H9 (cell line): ENCODE measurements at regions not wholly inside any gene's neighbourhood (a gene's known extent, or its start where the extent isn't known, plus 50 kb on each side); places are given as distances from the start of the nearest gene placed in this dataset.

Experiments
- DNase-seq: peaks from one replicate; pipeline ENCODE4 v3.0.0-alpha.2; 2017
- H2AFZ ChIP-seq: one replicate; pipeline ENCODE4 v1.6.1; 2013; ENCODE audit warnings: mild to moderate bottlenecking, low read length, control low read depth, moderate library complexity
- H2AK5ac ChIP-seq: 2 replicates; pipeline ENCODE4 v1.6.1; 2013; ENCODE audit warnings: low read length, control low read depth, mixed read lengths; ENCODE audit not compliant: insufficient read length
- H2BK120ac ChIP-seq: one replicate; pipeline ENCODE4 v1.6.1; 2013; ENCODE audit warnings: low read depth, mild to moderate bottlenecking, low read length, control low read depth, inconsistent platforms; ENCODE audit not compliant: poor library complexity, severe bottlenecking
- H2BK12ac ChIP-seq: 2 replicates; pipeline ENCODE4 v1.6.1; 2013; ENCODE audit warnings: low read length, control low read depth, mixed read lengths, low read depth; ENCODE audit not compliant: insufficient read length
- H2BK15ac ChIP-seq: 2 replicates; pipeline ENCODE4 v1.6.1; 2013; ENCODE audit warnings: low read depth, low read length, control low read depth
- H2BK20ac ChIP-seq: one replicate; pipeline ENCODE4 v1.6.1; 2013; ENCODE audit warnings: low read depth, mild to moderate bottlenecking, low read length, control low read depth, inconsistent platforms; ENCODE audit not compliant: poor library complexity, severe bottlenecking
- H2BK5ac ChIP-seq: 2 replicates; pipeline ENCODE4 v1.6.1; 2013; ENCODE audit warnings: low read length, control low read depth, mixed read lengths; ENCODE audit not compliant: insufficient read length
- H3K14ac ChIP-seq: 2 replicates; pipeline ENCODE4 v1.6.1; 2013; ENCODE audit warnings: low read length, control low read depth; ENCODE audit not compliant: insufficient read depth
- H3K18ac ChIP-seq: 2 replicates; pipeline ENCODE4 v1.6.1; 2013; ENCODE audit warnings: low read depth, mild to moderate bottlenecking, mixed read lengths, low read length, control low read depth; ENCODE audit not compliant: insufficient read length
- H3K23ac ChIP-seq: 2 replicates; pipeline ENCODE4 v1.6.1; 2013; ENCODE audit warnings: low read length, control low read depth, mixed read lengths, low read depth; ENCODE audit not compliant: insufficient read length
- H3K23me2 ChIP-seq: 2 replicates; pipeline ENCODE4 v1.6.1; 2013; ENCODE audit warnings: low read depth, mild to moderate bottlenecking, mixed read lengths, low read length, control low read depth; ENCODE audit not compliant: insufficient read length, poor library complexity, severe bottlenecking
- H3K27ac ChIP-seq: 2 replicates; pipeline ENCODE4 v1.5.1; 2013; ENCODE audit warnings: low read length, control low read depth, mixed read lengths, low read depth; ENCODE audit not compliant: insufficient read length
- H3K27me3 ChIP-seq: 2 replicates; pipeline ENCODE4 v1.6.1; 2013; ENCODE audit warnings: low read length, control low read depth, inconsistent platforms; ENCODE audit not compliant: insufficient read depth
- H3K4ac ChIP-seq: 2 replicates; pipeline ENCODE4 v1.6.1; 2013; ENCODE audit warnings: low read depth, mild to moderate bottlenecking, control low read depth, inconsistent platforms, low read length, moderate library complexity
- H3K4me1 ChIP-seq: 2 replicates; pipeline ENCODE4 v1.6.1; 2013; ENCODE audit warnings: low read length, control low read depth, inconsistent platforms; ENCODE audit not compliant: insufficient read depth
- H3K4me2 ChIP-seq: 2 replicates; pipeline ENCODE4 v1.6.1; 2013; ENCODE audit warnings: low read length, control low read depth, mixed read lengths; ENCODE audit not compliant: insufficient read length, insufficient read depth
- H3K56ac ChIP-seq: 2 replicates; pipeline ENCODE4 v1.6.1; 2013; ENCODE audit warnings: low read depth, mild to moderate bottlenecking, mixed read lengths, low read length, control low read depth; ENCODE audit not compliant: insufficient read length
- H3K79me1 ChIP-seq: 2 replicates; pipeline ENCODE4 v1.6.1; 2013; ENCODE audit warnings: low read depth, mild to moderate bottlenecking, moderate library complexity, low read length, control low read depth, inconsistent platforms; ENCODE audit not compliant: insufficient read depth, poor library complexity, severe bottlenecking
- H3K79me2 ChIP-seq: 2 replicates; pipeline ENCODE4 v1.6.1; 2013; ENCODE audit warnings: low read length, control low read depth, inconsistent platforms; ENCODE audit not compliant: insufficient read depth
- H3K9ac ChIP-seq: 2 replicates; pipeline ENCODE4 v1.6.1; 2013; ENCODE audit warnings: low read length, control low read depth, mixed read lengths; ENCODE audit not compliant: insufficient read length; ENCODE audit errors: extremely low read depth
- H3K9me3 ChIP-seq: one replicate; pipeline ENCODE4 v1.6.1; 2013; ENCODE audit warnings: low read depth, low read length, inconsistent platforms; ENCODE audit not compliant: control insufficient read depth
- H3T11ph ChIP-seq: one replicate; pipeline ENCODE4 v1.6.1; 2013; ENCODE audit warnings: mild to moderate bottlenecking, low read length, control low read depth, inconsistent platforms
- H4K20me1 ChIP-seq: one replicate; pipeline ENCODE4 v1.6.1; 2013; ENCODE audit not compliant: control insufficient read depth, insufficient read length, insufficient read depth
- H4K5ac ChIP-seq: 2 replicates; pipeline ENCODE4 v1.6.1; 2013; ENCODE audit warnings: low read depth, mild to moderate bottlenecking, mixed read lengths, low read length, control low read depth; ENCODE audit not compliant: insufficient read length
- H4K8ac ChIP-seq: replicated peaks from 2 replicates; pipeline ENCODE4 v1.6.1; 2013; ENCODE audit warnings: low read length, control low read depth, mixed read lengths, low read depth; ENCODE audit not compliant: insufficient read length
- H4K91ac ChIP-seq: 2 replicates; pipeline ENCODE4 v1.6.1; 2013; ENCODE audit warnings: low read depth, mild to moderate bottlenecking, moderate library complexity, mixed read lengths, low read length, control low read depth; ENCODE audit not compliant: insufficient read length
- H3K27ac Mint-ChIP-seq, 3 experiments: 2 replicates in 2 of 3; 3 replicates in 1 of 3; pipeline ENCODE4 v1.8.0; 2020 to 2021; ENCODE audit warnings: mixed read lengths in 3 of 3, mild to moderate bottlenecking in 1 of 3, moderate library complexity in 1 of 3
- H3K27me3 Mint-ChIP-seq: 2 replicates; pipeline ENCODE4 v1.8.0; 2021; ENCODE audit warnings: low read depth, mild to moderate bottlenecking, moderate library complexity, mixed read lengths
- H3K36me3 Mint-ChIP-seq, 3 experiments: 2 replicates in 2 of 3; 3 replicates in 1 of 3; pipeline ENCODE4 v1.8.0; 2020 to 2021; ENCODE audit warnings: low read depth in 3 of 3, mixed read lengths in 3 of 3; ENCODE audit not compliant: insufficient read depth in 1 of 3
- H3K4me1 Mint-ChIP-seq, 2 experiments: 2 replicates each; pipeline ENCODE4 v1.8.0; 2020; ENCODE audit warnings: mixed read lengths in 2 of 2
- H3K4me3 Mint-ChIP-seq, 2 experiments: 2 replicates in 1 of 2; 3 replicates in 1 of 2; pipeline ENCODE4 v1.8.0; 2020 to 2021; ENCODE audit warnings: mild to moderate bottlenecking in 2 of 2, mixed read lengths in 2 of 2, moderate library complexity in 1 of 2
- H3K9me3 Mint-ChIP-seq, 2 experiments: 2 replicates in 1 of 2; 3 replicates in 1 of 2; pipeline ENCODE4 v1.8.0; 2020; ENCODE audit warnings: mild to moderate bottlenecking in 2 of 2, mixed read lengths in 2 of 2, moderate library complexity in 1 of 2
- WGBS: extraction: QIAGEN DNeasy Blood & Tissue Kit; methylation state at CpG from one replicate; pipeline ENCODE4 v1.1.7; 2013; ENCODE audit warnings: missing lambda C conversion rate, low lambda C conversion rate, mixed read lengths; ENCODE audit not compliant: insufficient read length; ENCODE audit errors: extremely low coverage; 5-methylcytosine and 5-hydroxymethylcytosine counted together
- TF ChIP-seq, protein P1 (sequence below): fragments of 200-600 bp; sonication (generic); conservative IDR thresholded peaks from 3 replicates; pipeline ENCODE4 v1.8.0; 2021; ENCODE audit warnings: antibody characterized with exemption, mild to moderate bottlenecking

- Histone ChIP-seq H4K5ac (no peak overlapping the region), H4K20me1 (no peaks in the 10 kb centered on the region), H3K4ac (no peak overlapping the region), H3K9ac (no peak overlapping the region), H4K91ac (no peak overlapping the region), H4K8ac (no peak overlapping the region), H2BK120ac (no peak overlapping the region), H2BK15ac (no peak overlapping the region), H3K4me2 (no peak overlapping the region), H3K4me1 (peaks cover 4% of the 10 kb centered on the region; the same call in 1 of the 2 replicates), H3K79me2 (no peaks in the 10 kb centered on the region), H3K56ac (no peak overlapping the region), H3K27ac (no peak overlapping the region), H3K79me1 (no peaks in the 10 kb centered on the region), H2AK5ac (no peak overlapping the region), H3K18ac (no peak overlapping the region), H3K23me2 (no peaks in the 10 kb centered on the region), H3K27me3 (no peaks in the 10 kb centered on the region), H2BK5ac (no peak overlapping the region), H2AFZ (no peak overlapping the region), H3K9me3 (no peaks in the 10 kb centered on the region), H3K23ac (no peak overlapping the region), H2BK12ac (no peak overlapping the region), H2BK20ac (no peak overlapping the region), H3K14ac (no peak overlapping the region), H3T11ph (no peak overlapping the region)
- no peaks in the 10 kb centered on the region; a peak in 1 of 5 replicates for H3K9me3 Mint-ChIP-seq
- no peak for DNase-seq
- no peaks in the 10 kb centered on the region for H3K27me3 Mint-ChIP-seq
- TF ChIP-seq, protein P1, sequence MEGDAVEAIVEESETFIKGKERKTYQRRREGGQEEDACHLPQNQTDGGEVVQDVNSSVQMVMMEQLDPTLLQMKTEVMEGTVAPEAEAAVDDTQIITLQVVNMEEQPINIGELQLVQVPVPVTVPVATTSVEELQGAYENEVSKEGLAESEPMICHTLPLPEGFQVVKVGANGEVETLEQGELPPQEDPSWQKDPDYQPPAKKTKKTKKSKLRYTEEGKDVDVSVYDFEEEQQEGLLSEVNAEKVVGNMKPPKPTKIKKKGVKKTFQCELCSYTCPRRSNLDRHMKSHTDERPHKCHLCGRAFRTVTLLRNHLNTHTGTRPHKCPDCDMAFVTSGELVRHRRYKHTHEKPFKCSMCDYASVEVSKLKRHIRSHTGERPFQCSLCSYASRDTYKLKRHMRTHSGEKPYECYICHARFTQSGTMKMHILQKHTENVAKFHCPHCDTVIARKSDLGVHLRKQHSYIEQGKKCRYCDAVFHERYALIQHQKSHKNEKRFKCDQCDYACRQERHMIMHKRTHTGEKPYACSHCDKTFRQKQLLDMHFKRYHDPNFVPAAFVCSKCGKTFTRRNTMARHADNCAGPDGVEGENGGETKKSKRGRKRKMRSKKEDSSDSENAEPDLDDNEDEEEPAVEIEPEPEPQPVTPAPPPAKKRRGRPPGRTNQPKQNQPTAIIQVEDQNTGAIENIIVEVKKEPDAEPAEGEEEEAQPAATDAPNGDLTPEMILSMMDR, result no peak
- H3K27ac Mint-ChIP-seq, result peak overlapping the region; percentile 10 to 30 (median 18); a peak in 2 of 7 replicates
- H3K4me1 Mint-ChIP-seq, result peaks cover 12 to 13% of the 10 kb centered on the region in 2 experiments
- no peak overlapping the region for H3K4me3 Mint-ChIP-seq
- H3K36me3 Mint-ChIP-seq, result no peaks in the 10 kb centered on the region
- WGBS, result no CpG with 5 or more reads among the region's 6 CpGs
These were observed 233.5 kb upstream of the SGK1 start for GRCh38 chr6:134551245-134551960.
